Fibroblast of pulmonary artery (primary cell): ENCODE measurements at regions not wholly inside any gene's neighbourhood (a gene's known extent, or its start where the extent isn't known, plus 50 kb on each side); places are given as distances from the start of the nearest gene placed in this dataset.

Source experiments
- DNase-seq: peaks from one replicate; pipeline ENCODE4 v3.0.0-alpha.2; 2010; ENCODE audit warnings: low read depth
- H3K4me3 ChIP-seq: replicated peaks from 2 replicates; pipeline ENCODE4 v1.5.1; 2011; ENCODE audit warnings: low read depth, mild to moderate bottlenecking, control low read depth, low read length, moderate library complexity
- TF ChIP-seq, protein P1 (sequence below): IDR thresholded peaks from 2 replicates; pipeline ENCODE4 v1.5.1; 2011; ENCODE audit warnings: mild to moderate bottlenecking, control low read depth, low read length, inconsistent platforms; ENCODE audit errors: missing control alignments

DNA sequence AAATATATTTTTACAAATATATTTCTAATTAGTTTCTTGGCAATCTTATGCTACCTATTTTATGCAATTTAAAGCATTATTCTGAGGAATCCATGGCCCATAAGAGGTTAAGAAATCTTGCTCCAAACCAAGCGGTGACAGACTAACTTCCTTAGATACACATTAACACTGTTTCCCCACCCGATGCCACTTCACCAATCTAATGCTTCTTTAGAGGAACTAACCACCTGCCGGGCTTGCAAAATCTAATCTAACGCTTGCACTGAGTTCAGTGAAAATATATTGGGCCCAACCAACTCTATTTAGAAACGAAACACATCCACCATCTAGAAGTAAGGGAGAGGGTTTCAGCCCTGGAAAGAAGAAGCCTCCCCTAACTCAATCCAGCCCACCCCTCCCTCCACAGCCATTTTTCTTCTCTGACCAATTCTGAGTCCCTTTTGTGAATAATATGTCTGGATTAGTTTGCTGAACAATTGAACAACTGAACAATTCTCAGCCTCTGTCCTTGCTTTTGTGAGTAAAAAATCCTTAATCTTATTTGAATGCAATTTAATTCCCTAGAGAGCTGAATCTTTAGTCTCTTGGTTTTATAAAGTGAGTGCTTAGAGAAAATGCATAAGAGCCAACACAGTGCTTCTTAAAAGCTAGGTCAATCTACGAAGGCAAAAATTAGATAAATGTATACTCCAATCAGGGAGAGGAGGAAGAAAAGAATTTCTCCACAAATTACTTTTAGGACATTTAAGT lies 150.4 kb upstream of the ADAMTS9 start:
- no peak for DNase-seq
- no peak overlapping the region for H3K4me3 ChIP-seq
- TF ChIP-seq, protein P1, sequence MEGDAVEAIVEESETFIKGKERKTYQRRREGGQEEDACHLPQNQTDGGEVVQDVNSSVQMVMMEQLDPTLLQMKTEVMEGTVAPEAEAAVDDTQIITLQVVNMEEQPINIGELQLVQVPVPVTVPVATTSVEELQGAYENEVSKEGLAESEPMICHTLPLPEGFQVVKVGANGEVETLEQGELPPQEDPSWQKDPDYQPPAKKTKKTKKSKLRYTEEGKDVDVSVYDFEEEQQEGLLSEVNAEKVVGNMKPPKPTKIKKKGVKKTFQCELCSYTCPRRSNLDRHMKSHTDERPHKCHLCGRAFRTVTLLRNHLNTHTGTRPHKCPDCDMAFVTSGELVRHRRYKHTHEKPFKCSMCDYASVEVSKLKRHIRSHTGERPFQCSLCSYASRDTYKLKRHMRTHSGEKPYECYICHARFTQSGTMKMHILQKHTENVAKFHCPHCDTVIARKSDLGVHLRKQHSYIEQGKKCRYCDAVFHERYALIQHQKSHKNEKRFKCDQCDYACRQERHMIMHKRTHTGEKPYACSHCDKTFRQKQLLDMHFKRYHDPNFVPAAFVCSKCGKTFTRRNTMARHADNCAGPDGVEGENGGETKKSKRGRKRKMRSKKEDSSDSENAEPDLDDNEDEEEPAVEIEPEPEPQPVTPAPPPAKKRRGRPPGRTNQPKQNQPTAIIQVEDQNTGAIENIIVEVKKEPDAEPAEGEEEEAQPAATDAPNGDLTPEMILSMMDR, result no peak

DNA sequence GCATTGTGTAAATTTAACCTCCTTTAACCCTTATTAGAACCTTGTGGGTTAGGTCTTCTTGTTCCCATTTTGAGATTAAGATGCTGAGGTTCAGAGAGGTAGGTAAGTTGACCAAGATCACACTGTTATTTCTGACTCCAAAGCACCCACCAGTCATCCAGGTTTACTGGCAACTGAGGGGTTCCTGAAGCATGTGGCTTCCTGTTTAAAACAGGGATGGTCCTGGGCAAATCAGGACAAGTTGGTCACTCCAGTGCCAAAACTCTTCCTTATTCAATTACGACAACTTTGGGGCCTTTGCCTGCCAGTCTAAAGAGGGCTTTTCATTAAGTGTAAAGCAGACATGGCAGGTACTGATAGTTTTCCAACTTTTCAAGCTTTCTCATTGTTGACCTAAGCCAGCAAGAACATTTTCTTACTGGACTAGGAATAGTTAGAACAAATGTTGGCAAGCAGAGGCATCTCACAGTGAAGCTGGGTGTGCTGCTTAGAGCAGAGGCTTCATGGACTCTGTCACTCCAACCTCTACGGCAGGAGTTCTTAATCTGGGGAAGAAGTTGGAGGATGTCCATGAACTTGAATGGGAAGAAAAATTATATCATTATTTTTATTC lies 149.4 kb upstream of the ADAMTS9 start:
- no peak overlapping the region for H3K4me3 ChIP-seq
- TF ChIP-seq, protein P1, result no peak
- DNase-seq, result no peak

GRCh38 chr3:64836097-64836496 lies 148.3 kb upstream of the ADAMTS9 start:
- no peak overlapping the region for H3K4me3 ChIP-seq
- TF ChIP-seq, protein P1, result no peak
- DNase-seq, result no peak

- DNase-seq, result no peak
- no peak overlapping the region for H3K4me3 ChIP-seq
- TF ChIP-seq, protein P1, result no peak
Observed at GRCh38 chr3:64832098-64832497, 144.3 kb upstream of the ADAMTS9 start.

- DNase-seq, result no peak
- TF ChIP-seq, protein P1, result no peak
- no peak overlapping the region for H3K4me3 ChIP-seq
Observed at GRCh38 chr3:64830681-64831080, 142.9 kb upstream of the ADAMTS9 start.

GRCh38 chr3:64829331-64829730 lies 141.5 kb upstream of the ADAMTS9 start:
- no peak for DNase-seq
- TF ChIP-seq, protein P1, result no peak
- H3K4me3 ChIP-seq, result no peak overlapping the region
